Embryonic facial prominence (tissue), 1 donor: ENCODE measurements at regions not wholly inside any gene's neighbourhood (a gene's known extent, or its start where the extent isn't known, plus 50 kb on each side); places are given as distances from the start of the nearest gene placed in this dataset.

ENCODE experiments used
- DNase-seq: peaks from one replicate; pipeline ENCODE4 v3.0.0-alpha.2; 2016; ENCODE audit errors: extremely low spot score

DNA sequence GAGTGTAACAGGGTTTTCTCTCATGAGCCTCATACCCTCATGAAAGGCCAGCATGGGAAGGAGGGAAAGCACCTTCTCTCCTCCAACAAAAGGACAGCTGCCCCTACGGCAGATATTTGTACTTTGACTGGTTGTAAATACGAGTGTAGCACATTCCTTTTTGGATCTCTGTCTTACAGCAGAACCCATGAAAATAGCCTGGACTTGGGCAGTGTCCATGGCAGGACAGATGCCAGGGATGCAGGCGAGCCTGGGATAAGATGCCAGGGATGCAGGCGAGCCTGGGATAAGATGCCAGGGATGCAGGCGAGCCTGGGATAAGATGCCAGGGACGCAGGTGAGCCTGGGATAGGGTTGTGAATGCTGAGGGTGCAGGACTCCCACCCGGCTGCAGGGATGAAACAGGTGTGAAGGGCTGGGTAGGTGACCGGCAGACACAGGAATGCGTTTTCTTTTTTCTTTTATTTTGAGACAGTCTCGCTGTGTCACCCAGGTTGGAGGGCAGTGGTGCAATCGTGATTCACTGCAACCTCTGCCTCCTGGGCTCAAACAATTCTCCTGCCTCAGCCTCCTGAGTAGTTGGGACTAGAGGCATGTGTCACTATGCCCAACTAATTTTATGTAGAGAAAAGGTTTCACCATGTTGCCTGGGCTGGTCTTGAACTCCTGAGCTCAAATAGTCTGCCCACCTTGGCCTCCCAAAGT, 120.0 kb downstream of the BEGAIN start:
- DNase-seq = no peak

DNA sequence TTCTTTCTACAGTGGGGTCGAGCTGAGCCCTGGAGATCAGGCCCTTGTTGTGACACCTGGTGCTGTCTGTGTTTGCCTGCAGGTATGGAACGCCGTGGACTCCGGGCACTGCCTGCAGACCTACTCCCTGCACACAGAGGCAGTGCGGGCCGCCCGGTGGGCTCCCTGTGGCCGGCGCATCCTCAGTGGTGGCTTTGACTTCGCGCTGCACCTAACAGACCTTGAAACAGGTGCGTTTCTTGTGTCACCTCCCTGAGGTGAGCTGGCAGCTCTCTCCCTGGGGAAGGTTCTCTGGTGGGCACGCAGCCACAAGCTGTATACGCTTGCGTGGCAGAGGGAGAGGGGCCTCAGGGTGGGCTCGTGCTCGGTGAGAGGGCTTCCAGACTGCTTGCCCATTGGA, 119.3 kb downstream of the BEGAIN start:
- DNase-seq = no peak

DNA sequence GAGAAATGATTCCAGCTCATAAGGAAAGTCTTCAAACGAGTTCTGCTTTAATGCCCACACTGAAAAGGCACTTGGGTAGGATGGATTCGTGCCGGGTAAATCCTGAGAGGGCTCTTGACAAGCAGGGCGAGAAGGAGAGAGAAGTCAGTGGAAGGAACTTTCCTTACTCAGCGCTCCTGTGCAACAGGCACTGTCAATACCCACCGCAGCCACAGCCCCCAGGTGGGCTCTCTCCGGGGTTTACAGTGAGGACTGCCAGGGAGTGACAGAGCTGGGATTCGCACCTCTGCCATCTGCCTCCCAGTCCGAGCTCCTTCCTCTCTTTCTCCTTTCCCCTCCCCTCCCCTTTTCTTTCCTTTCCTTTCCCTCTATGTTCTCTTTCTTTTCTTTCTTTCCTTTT, 118.7 kb downstream of the BEGAIN start:
- DNase-seq = no peak

- DNase-seq = no peak
Observed at GRCh38 chr14:100469632-100470522, 117.3 kb downstream of the BEGAIN start.

DNA sequence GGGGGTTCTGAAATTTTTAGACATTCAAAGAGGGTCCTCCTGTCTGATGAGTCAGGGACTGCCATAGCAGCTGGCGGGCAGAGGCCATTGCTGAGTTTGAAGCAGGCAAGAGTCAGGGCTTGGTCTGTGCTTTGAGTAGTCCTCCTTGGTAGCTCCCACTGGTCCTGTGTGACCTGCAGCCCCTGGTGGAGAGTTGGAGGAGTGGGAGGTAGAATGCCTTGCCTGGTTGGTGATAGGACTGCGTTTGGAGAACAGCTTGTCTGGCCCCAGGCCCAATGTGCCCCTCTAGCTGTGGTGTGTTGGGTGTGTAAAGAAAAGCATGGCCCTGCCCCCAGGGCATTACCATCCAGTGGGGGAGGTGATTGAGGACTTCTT, 116.7 kb downstream of the BEGAIN start:
- DNase-seq = no peak

- DNase-seq = no peak
Observed at GRCh38 chr14:100471441-100472093, 115.7 kb downstream of the BEGAIN start.

GRCh38 chr14:100472094-100472455, 115.1 kb downstream of the BEGAIN start:
- no peak for DNase-seq

GRCh38 chr14:100472491-100472890, 114.7 kb downstream of the BEGAIN start:
- DNase-seq = no peak

GRCh38 chr14:100473249-100473648, 114.0 kb downstream of the BEGAIN start:
- no peak for DNase-seq

DNA sequence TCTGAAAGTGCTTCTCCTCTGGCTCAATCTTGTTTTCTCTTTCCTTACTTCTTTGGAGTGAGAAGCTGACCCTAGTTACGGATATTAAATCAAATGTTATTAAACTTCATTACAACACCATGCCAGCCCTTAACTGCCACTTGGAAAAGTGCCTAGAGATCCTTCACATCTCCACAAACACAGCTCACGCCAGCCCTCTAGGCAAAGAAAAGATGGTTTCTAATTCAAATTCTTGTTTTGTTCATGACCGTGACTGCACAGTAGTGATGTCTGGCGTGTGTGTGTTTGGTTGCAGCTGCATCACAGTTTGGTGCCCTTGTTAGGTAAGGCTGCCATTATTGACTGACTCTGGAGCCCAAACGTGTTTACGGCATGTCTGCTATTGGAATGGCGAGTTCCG, 113.0 kb downstream of the BEGAIN start:
- DNase-seq = no peak

DNA sequence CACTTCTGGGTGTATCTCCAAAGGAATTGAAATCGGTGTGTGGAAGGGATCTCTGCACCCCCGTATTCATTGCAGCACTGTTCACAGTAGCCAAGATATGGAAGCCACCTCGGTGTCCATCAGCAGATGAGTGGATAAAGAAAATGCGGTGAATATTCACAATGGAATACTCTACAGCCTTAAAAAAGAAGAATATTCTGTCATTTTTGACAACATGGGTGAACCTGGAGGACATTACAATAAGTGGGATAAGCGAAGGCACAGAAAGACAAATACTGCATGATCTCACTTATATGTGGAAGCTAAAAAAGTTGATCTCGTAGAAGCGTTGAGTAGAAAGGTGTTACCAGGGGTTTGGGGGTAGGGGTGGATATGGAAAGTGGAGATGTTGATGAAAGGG, 111.9 kb downstream of the BEGAIN start:
- DNase-seq = no peak

GRCh38 chr14:100476012-100476822, 111.0 kb downstream of the BEGAIN start:
- no peak for DNase-seq

DNA sequence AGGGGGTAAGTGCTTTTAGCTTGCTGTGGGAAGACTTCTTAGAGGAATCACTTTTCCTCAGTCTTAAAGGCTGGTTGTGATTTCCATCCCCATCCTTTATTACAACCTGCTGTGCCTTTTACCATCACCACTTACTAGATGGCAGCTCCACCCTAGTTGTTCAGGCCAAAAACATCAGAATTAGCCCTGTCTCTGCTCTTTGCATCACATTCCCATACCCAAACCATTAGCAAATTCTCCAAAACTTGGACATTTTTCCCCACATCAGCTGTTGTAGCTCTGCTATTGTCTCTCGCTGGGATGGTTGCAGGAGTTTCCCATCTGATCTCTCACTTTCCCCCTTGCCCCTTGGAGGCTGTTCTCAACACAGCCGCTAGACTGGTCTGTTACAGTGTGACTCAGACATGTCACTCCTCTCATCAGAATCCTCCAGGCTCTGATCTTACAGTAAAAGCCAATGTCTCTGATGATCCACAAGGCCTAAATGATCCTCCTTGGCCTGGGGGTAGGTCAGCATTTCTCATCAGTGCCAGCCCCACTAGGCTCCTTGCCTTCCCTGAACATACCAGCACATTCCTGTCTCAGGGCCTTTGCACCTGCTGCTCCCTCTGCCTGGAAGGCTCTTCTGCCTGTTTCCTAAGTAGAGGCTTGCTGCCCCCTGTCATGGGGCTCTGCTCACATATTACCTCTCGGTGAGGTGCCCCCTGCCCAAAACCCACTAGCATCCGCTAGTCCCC, 102.5 kb downstream of the BEGAIN start:
- no peak for DNase-seq

DNA sequence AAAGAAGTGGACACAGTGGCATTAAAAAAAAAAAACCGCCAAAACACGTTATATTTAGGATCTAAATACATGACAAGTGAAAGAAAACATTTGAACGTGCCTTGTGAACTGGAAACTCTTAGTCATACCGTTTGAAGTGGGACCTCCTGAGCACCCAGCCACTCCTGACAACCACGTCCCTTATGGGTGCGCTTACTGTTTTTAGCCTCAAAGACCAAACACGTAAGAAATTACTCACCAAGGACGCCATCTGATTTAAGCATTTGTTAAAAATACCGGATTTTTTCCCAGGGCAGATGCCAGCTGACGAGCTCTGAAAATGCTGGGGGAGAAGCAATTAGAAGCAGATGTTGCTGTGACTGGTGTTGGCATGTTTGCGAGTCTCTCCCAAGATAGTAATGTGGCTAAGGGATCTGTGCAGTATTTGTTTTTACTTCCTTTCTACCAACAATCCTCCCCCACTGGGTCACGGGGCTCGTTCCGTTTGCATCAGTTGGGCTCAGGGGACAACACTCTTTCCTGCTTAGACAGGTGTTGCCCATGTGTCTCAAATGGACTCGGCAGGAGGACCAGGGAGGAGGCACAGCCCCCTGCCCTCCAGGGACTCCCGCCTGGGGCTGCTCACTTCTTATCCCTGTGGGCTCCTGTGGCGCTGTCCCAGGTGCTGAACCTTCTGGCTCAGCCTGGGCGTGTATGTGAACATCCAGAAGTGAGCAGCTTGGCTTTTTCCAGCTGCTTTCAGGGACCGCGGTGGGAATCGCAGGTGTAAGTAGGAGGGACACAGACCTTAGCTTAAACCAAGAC, 101.0 kb downstream of the BEGAIN start:
- peak; percentile 27 for DNase-seq
